ENCODE measurements at regions not wholly inside any gene's neighbourhood (a gene's known extent, or its start where the extent isn't known, plus 50 kb on each side); places are given as distances from the start of the nearest gene placed in this dataset.
"Not testable (repeated sequence)": the region's sequence is repeated elsewhere in the genome, so short reads cannot be mapped to it uniquely, and the experiment has no call there.

- ATAC-seq (no peak), DNase-seq (ENCODE audit: low spot score) (no peak)
- no peak overlapping the region for H3K27ac Mint-ChIP-seq
- H3K4me1 Mint-ChIP-seq (ENCODE audit: low read depth in 2 of 2), result no peaks in the 10 kb centered on the region
- H3K4me3 Mint-ChIP-seq, result no peak overlapping the region
- no peaks in the 10 kb centered on the region for H3K27me3 Mint-ChIP-seq
- peaks cover 15% of the 10 kb centered on the region for H3K9me3 Mint-ChIP-seq
- no peaks in the 10 kb centered on the region for H3K36me3 Mint-ChIP-seq
These were observed 1249.8 kb downstream of the RAPGEF2 start for GRCh38 chr4:160352637-160353036.

- peaks cover 12% of the 10 kb centered on the region for H3K9me3 Mint-ChIP-seq
These were observed 1250.7 kb downstream of the RAPGEF2 start for GRCh38 chr4:160353548-160353947.

GRCh38 chr4:160362478-160362877 is 1259.6 kb downstream of the RAPGEF2 start:
- Mint-ChIP-seq H3K36me3 (peaks cover 5% of the 10 kb centered on the region), H3K27ac (no peak overlapping the region), H3K27me3 (no peaks in the 10 kb centered on the region), H3K4me3 (no peak overlapping the region), H3K9me3 (peaks cover 3% of the 10 kb centered on the region), H3K4me1 (ENCODE audit: low read depth in 2 of 2) (no peaks in the 10 kb centered on the region)
- DNase-seq (ENCODE audit: low spot score) (no peak), ATAC-seq (no peak)

More at GRCh38 chr4:160353548-160353947, 1250.7 kb downstream of the RAPGEF2 start:
- Mint-ChIP-seq H3K27me3 (no peaks in the 10 kb centered on the region), H3K4me3 (no peak overlapping the region), H3K36me3 (no peaks in the 10 kb centered on the region), H3K4me1 (ENCODE audit: low read depth in 2 of 2) (no peaks in the 10 kb centered on the region), H3K27ac (no peak overlapping the region)
- DNase-seq (ENCODE audit: low spot score), result no peak
- no peak for ATAC-seq

DNA sequence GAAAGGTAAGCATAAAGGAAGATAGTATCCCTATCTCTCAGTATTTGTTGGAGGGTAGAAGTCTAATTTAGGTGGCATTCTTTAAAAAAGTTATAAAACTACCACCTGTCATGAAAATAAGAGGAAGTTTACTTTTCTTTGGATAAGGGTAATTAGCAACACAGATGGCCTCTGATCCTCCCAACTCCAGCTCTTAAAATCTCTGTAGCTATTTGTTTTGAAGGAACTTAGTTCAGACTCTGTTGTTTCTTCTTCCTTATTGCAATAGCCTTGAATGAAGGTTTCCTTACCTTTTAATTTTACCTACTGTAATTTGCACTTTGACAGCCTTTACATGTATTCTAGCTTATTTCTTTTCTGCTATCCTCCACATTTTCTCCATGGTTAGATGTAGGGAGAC is 1261.3 kb downstream of the RAPGEF2 start:
- no peak overlapping the region for H3K4me3 Mint-ChIP-seq
- H3K4me1 Mint-ChIP-seq (ENCODE audit: low read depth in 2 of 2), result no peaks in the 10 kb centered on the region
- H3K36me3 Mint-ChIP-seq, result peaks cover 5% of the 10 kb centered on the region
- ATAC-seq, result no peak
- H3K27ac Mint-ChIP-seq, result no peak overlapping the region
- H3K9me3 Mint-ChIP-seq, result peaks cover 11% of the 10 kb centered on the region
- no peak for DNase-seq (ENCODE audit: low spot score)
- no peaks in the 10 kb centered on the region for H3K27me3 Mint-ChIP-seq

DNA sequence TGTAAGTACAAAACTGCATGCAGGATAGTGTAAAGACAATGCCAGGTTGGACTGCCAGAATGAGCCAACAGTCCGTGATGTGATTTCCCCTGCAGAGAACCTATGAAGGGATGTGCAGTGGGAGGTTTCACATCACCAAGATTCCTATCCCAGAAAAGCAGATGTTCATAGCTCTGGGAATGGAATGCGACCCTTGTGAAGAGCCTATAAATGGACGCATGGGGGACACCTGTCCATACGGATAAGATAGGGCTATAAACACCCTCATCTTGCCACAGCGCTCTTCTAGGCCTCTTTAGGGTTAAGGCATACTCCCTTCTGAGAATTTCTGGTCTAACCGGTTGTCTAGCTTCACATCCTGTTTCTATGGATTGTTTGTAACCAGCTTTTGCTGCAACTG is 1261.8 kb downstream of the RAPGEF2 start:
- H3K36me3 Mint-ChIP-seq; DNase-seq (ENCODE audit: low spot score); H3K27me3 Mint-ChIP-seq; H3K4me3 Mint-ChIP-seq; ATAC-seq; H3K4me1 Mint-ChIP-seq (ENCODE audit: low read depth in 2 of 2); H3K27ac Mint-ChIP-seq: not testable (repeated sequence)
- peaks cover 11% of the 10 kb centered on the region for H3K9me3 Mint-ChIP-seq

GRCh38 chr4:160365383-160365782 is 1262.5 kb downstream of the RAPGEF2 start:
- not testable (repeated sequence) for H3K36me3 Mint-ChIP-seq; H3K4me3 Mint-ChIP-seq; H3K4me1 Mint-ChIP-seq (ENCODE audit: low read depth in 2 of 2); H3K27me3 Mint-ChIP-seq; ATAC-seq; H3K27ac Mint-ChIP-seq; DNase-seq (ENCODE audit: low spot score)
- peaks cover 11% of the 10 kb centered on the region for H3K9me3 Mint-ChIP-seq

GRCh38 chr4:160370046-160370445 is 1267.2 kb downstream of the RAPGEF2 start:
- Mint-ChIP-seq H3K9me3 (peaks cover 8% of the 10 kb centered on the region), H3K27ac (no peak overlapping the region), H3K4me3 (no peak overlapping the region), H3K27me3 (no peaks in the 10 kb centered on the region), H3K4me1 (ENCODE audit: low read depth in 2 of 2) (no peaks in the 10 kb centered on the region), H3K36me3 (no peaks in the 10 kb centered on the region)
- ATAC-seq (no peak), DNase-seq (ENCODE audit: low spot score) (no peak)

- Mint-ChIP-seq H3K4me1 (ENCODE audit: low read depth in 2 of 2) (no peaks in the 10 kb centered on the region), H3K27me3 (no peaks in the 10 kb centered on the region), H3K36me3 (no peaks in the 10 kb centered on the region), H3K27ac (no peak overlapping the region), H3K9me3 (peaks cover 14% of the 10 kb centered on the region), H3K4me3 (no peak overlapping the region)
- no peak for DNase-seq (ENCODE audit: low spot score)
- no peak for ATAC-seq
These were observed 1268.6 kb downstream of the RAPGEF2 start for GRCh38 chr4:160371446-160371845.

GRCh38 chr4:160372390-160372789 is 1269.5 kb downstream of the RAPGEF2 start:
- no peaks in the 10 kb centered on the region for H3K36me3 Mint-ChIP-seq
- no peaks in the 10 kb centered on the region for H3K27me3 Mint-ChIP-seq
- no peak overlapping the region for H3K27ac Mint-ChIP-seq
- DNase-seq (ENCODE audit: low spot score) (no peak), ATAC-seq (no peak)
- no peak overlapping the region for H3K4me3 Mint-ChIP-seq
- H3K4me1 Mint-ChIP-seq (ENCODE audit: low read depth in 2 of 2), result no peaks in the 10 kb centered on the region
- H3K9me3 Mint-ChIP-seq, result peaks cover 14% of the 10 kb centered on the region

- H3K4me1 Mint-ChIP-seq (ENCODE audit: low read depth in 2 of 2), result no peaks in the 10 kb centered on the region
- no peak for DNase-seq (ENCODE audit: low spot score)
- H3K36me3 Mint-ChIP-seq, result no peaks in the 10 kb centered on the region
- no peak overlapping the region for H3K27ac Mint-ChIP-seq
- H3K27me3 Mint-ChIP-seq, result no peaks in the 10 kb centered on the region
- H3K9me3 Mint-ChIP-seq, result peaks cover 9% of the 10 kb centered on the region
- H3K4me3 Mint-ChIP-seq, result no peak overlapping the region
- ATAC-seq, result no peak
These were observed 1271.0 kb downstream of the RAPGEF2 start for GRCh38 chr4:160373911-160374310.

DNA sequence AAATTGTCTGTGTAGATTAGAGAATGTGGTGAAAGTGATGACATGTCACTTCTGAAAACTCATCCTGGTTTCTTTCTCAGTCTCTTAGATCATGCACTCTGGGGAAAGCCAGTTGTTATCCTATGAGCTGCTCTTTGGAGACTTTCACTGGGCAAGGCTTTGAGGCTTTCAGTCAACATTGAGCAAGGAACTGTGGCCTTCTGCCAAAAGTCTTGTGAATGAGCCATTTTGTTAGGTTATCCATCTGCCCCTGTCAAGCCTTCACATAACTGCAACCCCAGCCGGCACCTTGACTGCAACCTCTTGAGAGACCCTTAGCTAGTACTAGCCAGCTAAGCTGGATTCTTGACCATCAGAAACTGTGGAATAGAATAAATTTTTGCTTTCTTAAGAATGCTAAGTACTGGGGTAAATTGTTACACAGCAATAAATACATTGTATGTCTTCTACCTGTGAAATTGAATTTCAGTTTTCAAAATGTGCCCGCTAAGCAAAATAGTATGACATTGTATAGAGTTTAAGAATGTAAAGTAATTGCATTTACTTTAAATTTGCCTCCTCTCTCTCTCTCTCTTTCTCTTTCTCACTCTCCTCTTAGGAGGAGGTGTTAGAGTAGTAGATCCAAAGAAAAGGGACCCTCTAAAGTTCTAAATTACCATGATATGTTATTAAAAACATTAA is 1273.0 kb downstream of the RAPGEF2 start:
- no peak overlapping the region for H3K27ac Mint-ChIP-seq
- H3K4me3 Mint-ChIP-seq, result no peak overlapping the region
- ATAC-seq (no peak), DNase-seq (ENCODE audit: low spot score) (no peak)
- no peaks in the 10 kb centered on the region for H3K27me3 Mint-ChIP-seq
- H3K36me3 Mint-ChIP-seq, result no peaks in the 10 kb centered on the region
- peaks cover 10% of the 10 kb centered on the region for H3K9me3 Mint-ChIP-seq
- no peaks in the 10 kb centered on the region for H3K4me1 Mint-ChIP-seq (ENCODE audit: low read depth in 2 of 2)

DNA sequence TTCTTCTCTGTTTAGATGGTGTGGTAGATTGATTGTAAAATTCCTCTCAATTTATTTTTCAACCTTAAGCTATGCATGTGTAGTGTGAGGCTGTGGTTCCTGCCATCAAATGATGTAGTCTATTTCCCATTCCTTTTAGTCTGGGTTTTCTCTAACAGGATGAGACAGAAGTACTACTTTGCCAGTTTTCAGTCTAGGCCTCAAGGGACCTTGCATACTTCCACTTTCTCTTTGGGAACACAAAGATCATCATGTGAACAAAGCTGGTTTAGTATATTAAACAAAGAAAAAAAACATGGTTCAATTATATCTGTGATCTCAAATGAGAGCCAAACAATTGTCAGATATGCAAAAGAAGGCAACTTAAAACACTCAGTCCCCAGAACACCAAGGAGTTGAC is 1284.0 kb downstream of the RAPGEF2 start:
- H3K9me3 Mint-ChIP-seq, result peaks cover 30% of the 10 kb centered on the region
- H3K27me3 Mint-ChIP-seq, result no peaks in the 10 kb centered on the region
- H3K36me3 Mint-ChIP-seq, result peaks cover 15% of the 10 kb centered on the region
- no peak overlapping the region for H3K4me3 Mint-ChIP-seq
- DNase-seq (ENCODE audit: low spot score), result no peak
- H3K4me1 Mint-ChIP-seq (ENCODE audit: low read depth in 2 of 2), result no peaks in the 10 kb centered on the region
- no peak for ATAC-seq
- no peak overlapping the region for H3K27ac Mint-ChIP-seq

DNA sequence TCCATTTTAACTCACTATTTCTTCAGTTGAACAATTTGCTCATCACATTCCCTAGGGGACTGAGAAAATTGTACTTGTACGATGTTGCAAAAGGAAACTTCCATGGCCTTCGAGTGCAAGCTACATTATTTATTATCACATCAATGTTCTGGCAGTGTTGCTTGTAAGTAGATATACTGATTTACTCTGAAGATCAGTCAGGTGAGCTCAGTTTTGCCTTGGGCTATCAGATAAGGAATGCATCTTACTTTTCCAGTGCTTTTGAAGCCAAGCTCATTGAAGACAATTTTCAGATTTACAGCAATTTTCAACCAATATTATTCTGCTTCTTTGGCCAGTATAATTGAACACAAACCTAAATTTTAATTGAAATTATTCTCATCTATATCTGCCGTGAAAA is 1296.9 kb downstream of the RAPGEF2 start:
- ATAC-seq (no peak), DNase-seq (ENCODE audit: low spot score) (no peak)
- no peak overlapping the region for H3K4me3 Mint-ChIP-seq
- H3K27ac Mint-ChIP-seq, result no peak overlapping the region
- H3K4me1 Mint-ChIP-seq (ENCODE audit: low read depth in 2 of 2), result no peaks in the 10 kb centered on the region
- peaks cover 17% of the 10 kb centered on the region for H3K9me3 Mint-ChIP-seq
- H3K27me3 Mint-ChIP-seq, result no peaks in the 10 kb centered on the region
- peaks cover 4% of the 10 kb centered on the region for H3K36me3 Mint-ChIP-seq

DNA sequence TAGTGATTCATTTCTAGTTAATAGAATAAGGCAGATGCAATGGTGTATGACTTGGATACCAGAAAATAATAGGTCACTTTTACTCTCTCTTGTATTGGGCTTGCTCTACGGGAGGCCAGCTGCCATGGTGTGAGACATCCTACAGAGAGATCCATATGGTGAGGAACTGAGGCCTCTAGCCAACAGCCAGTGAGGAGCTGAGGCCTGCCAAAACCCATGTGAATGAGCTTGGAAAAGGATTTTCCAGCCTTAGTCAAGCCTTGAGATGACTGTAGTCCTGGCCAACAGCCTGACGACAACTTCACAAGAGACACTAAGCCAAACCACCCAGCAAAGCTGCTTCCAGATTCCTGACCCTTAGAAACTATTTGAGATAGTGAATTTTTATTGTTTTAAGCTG is 1300.2 kb downstream of the RAPGEF2 start:
- no peaks in the 10 kb centered on the region for H3K27me3 Mint-ChIP-seq
- ATAC-seq (no peak), DNase-seq (ENCODE audit: low spot score) (no peak)
- no peak overlapping the region for H3K4me3 Mint-ChIP-seq
- no peak overlapping the region for H3K27ac Mint-ChIP-seq
- H3K4me1 Mint-ChIP-seq (ENCODE audit: low read depth in 2 of 2), result no peaks in the 10 kb centered on the region
- peaks cover 13% of the 10 kb centered on the region for H3K9me3 Mint-ChIP-seq
- H3K36me3 Mint-ChIP-seq, result peaks cover 4% of the 10 kb centered on the region

DNA sequence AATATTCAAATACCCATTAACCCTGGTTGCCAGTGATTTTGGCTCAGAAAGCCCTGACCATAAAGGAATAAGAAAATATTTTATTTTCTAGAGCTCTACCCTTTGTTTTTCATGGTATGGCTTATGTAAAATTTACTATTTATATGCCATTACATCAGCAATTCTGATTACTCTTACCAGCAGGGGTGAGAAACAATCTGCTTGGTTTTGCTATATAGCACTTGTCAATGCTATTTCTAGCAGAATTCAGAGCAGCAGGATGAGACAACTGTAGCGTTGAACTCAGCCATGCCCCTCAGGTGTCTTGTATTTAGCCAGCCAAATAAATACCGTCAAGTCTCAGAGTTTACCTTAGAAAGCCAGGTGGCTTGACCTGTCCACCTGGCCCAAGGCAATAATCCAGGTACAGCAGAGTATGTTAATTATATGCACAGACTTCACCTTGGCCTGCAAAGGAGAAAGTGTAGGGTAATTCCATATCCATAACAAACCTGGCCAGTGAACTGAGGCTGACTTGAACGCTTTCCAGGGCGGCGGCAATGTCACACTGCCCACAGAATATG is 1303.5 kb downstream of the RAPGEF2 start:
- Mint-ChIP-seq H3K27ac (no peak overlapping the region), H3K9me3 (peaks cover 11% of the 10 kb centered on the region), H3K4me1 (ENCODE audit: low read depth in 2 of 2) (no peaks in the 10 kb centered on the region), H3K36me3 (no peaks in the 10 kb centered on the region), H3K4me3 (no peak overlapping the region), H3K27me3 (no peaks in the 10 kb centered on the region)
- ATAC-seq, result no peak
- DNase-seq (ENCODE audit: low spot score), result no peak

Data from natural killer cell treated with Interleukin-12 subunit alpha and Interleukin-12 subunit beta and Interleukin-15 and Interleukin-18, amount 100 ng/mL, for 72 hours (primary cell).